ENCODE measurements at regions not wholly inside any gene's neighbourhood (a gene's known extent, or its start where the extent isn't known, plus 50 kb on each side); places are given as distances from the start of the nearest gene placed in this dataset.
A peak's percentile ranks its signal among the peaks of the same experiment; 100 is the strongest.

GRCh38 chr2:16899958-16900357 lies 234.3 kb upstream of the CYRIA start:
- no peak for DNase-seq (ENCODE audit: low read depth)

- DNase-seq (ENCODE audit: low read depth): no peak
Observed at GRCh38 chr2:16890081-16890480, 224.4 kb upstream of the CYRIA start.

GRCh38 chr2:16885027-16885426 lies 219.4 kb upstream of the CYRIA start:
- no peak for DNase-seq (ENCODE audit: low read depth)

- DNase-seq (ENCODE audit: low read depth): no peak
Observed at GRCh38 chr2:16882706-16883105, 217.1 kb upstream of the CYRIA start.

- DNase-seq (ENCODE audit: low read depth): no peak
Observed at GRCh38 chr2:16881122-16881521, 215.5 kb upstream of the CYRIA start.

GRCh38 chr2:16871411-16871810 lies 205.8 kb upstream of the CYRIA start:
- no peak for DNase-seq (ENCODE audit: low read depth)

- no peak for DNase-seq (ENCODE audit: low read depth)
Observed at GRCh38 chr2:16870491-16871076, 204.9 kb upstream of the CYRIA start.

GRCh38 chr2:16869711-16870110 lies 204.1 kb upstream of the CYRIA start:
- DNase-seq (ENCODE audit: low read depth): no peak

- no peak for DNase-seq (ENCODE audit: low read depth)
Observed at GRCh38 chr2:16862471-16862870, 196.8 kb upstream of the CYRIA start.

GRCh38 chr2:16861530-16861929 lies 195.9 kb upstream of the CYRIA start:
- DNase-seq (ENCODE audit: low read depth): peak; percentile 18

GRCh38 chr2:16861111-16861510 lies 195.5 kb upstream of the CYRIA start:
- no peak for DNase-seq (ENCODE audit: low read depth)

- DNase-seq (ENCODE audit: low read depth): no peak
Observed at GRCh38 chr2:16860627-16861026, 195.0 kb upstream of the CYRIA start.

- DNase-seq (ENCODE audit: low read depth): no peak
Observed at GRCh38 chr2:16855183-16855582, 189.5 kb upstream of the CYRIA start.

GRCh38 chr2:16853088-16853487 lies 187.5 kb upstream of the CYRIA start:
- DNase-seq (ENCODE audit: low read depth): no peak

GRCh38 chr2:16852651-16853050 lies 187.0 kb upstream of the CYRIA start:
- DNase-seq (ENCODE audit: low read depth): no peak

- DNase-seq (ENCODE audit: low read depth): no peak
Observed at GRCh38 chr2:16851126-16851525, 185.5 kb upstream of the CYRIA start.

GRCh38 chr2:16840496-16841172 lies 175.0 kb upstream of the CYRIA start:
- no peak for DNase-seq (ENCODE audit: low read depth)

- no peak for DNase-seq (ENCODE audit: low read depth)
Observed at GRCh38 chr2:16832910-16833309, 167.3 kb upstream of the CYRIA start.

GRCh38 chr2:16828828-16829160 lies 163.2 kb upstream of the CYRIA start:
- no peak for DNase-seq (ENCODE audit: low read depth)

GRCh38 chr2:16828044-16828827 lies 162.6 kb upstream of the CYRIA start:
- no peak for DNase-seq (ENCODE audit: low read depth)

GRCh38 chr2:16824472-16824871 lies 158.8 kb upstream of the CYRIA start:
- DNase-seq (ENCODE audit: low read depth): no peak

GRCh38 chr2:16821692-16822091 lies 156.1 kb upstream of the CYRIA start:
- no peak for DNase-seq (ENCODE audit: low read depth)

- DNase-seq (ENCODE audit: low read depth): no peak
Observed at GRCh38 chr2:16818203-16818556, 152.5 kb upstream of the CYRIA start.

All from stromal cell of bone marrow (primary cell).